ENCODE measurements at regions not wholly inside any gene's neighbourhood (a gene's known extent, or its start where the extent isn't known, plus 50 kb on each side); places are given as distances from the start of the nearest gene placed in this dataset.

- DNase-seq = no peak
These were observed 764.2 kb upstream of the ARRDC4 start for GRCh38 chr15:97196048-97197014.

DNA sequence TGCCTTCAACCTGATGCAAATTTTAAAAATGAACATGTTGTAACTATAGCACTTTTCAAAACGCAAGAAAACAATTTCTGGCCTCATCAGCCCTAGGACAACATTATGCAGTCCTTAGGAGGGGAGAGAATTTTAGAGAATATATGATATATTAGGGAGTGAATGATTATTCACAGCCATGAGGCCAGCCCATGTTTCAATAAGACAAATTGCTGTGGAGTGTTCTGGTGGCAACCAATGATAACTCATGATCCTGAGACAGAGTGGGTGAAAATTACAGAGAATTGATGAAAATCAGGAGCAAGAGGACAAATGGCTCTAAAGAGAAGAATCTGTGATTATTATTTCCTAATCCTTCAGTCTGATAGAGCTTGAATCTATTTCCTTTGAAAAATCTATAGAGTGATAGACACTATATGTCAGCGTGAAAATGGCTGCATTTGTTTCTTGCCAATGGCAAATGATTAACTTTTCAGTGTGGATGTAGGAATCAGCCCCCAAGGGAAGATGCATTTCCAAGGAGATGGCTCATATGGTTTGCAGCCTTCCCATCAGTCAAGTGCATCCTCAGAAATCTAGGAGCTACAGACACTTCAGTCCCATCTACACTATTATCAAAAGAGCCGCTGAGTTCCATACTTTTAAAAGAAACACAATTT, 761.0 kb upstream of the ARRDC4 start:
- no peak for DNase-seq

- DNase-seq = no peak
These were observed 760.3 kb upstream of the ARRDC4 start for GRCh38 chr15:97200161-97200560.

- no peak for DNase-seq
These were observed 750.2 kb upstream of the ARRDC4 start for GRCh38 chr15:97210277-97210676.

DNA sequence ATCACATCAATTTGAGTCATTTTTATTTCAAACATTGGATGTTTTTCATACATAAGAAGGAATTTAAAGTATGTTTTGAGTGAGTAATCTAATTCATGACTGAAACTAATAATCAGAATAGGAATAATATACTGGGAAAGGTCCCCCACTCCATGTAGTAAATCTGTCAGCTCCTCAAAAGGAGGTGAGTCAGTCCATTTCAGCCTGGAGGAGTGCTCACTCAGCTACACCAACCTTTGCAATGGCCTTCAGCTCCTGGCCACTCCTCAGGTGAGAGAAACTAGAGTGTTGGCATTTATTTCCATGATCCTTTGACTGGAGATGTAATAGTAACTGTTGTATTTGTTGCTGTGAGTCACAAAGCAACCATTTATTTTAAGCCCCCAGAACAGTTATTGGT, 744.9 kb upstream of the ARRDC4 start:
- DNase-seq = no peak

DNA sequence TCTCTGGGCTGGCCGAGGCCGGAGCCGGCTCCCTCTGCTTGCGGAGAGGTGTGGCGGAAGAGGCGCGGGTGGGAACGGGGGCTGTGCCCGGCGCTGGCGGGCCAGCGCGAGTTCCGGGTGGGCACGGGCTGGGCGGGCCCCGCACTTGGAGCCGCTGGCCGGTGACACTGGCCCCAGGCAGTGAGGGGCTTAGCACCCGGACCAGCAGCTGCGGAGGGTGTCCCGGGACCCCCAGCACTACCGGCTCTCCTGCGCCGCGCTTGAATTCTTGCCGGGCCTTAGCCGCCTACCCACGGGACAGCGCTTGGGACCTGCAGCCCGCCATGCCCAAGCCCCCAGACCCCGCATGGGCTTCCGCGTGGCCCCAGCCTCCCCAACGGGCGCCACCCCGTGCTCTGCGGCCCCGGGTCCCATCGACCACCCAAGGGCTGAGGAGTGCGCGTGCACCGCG, 736.3 kb upstream of the ARRDC4 start:
- no peak for DNase-seq

DNA sequence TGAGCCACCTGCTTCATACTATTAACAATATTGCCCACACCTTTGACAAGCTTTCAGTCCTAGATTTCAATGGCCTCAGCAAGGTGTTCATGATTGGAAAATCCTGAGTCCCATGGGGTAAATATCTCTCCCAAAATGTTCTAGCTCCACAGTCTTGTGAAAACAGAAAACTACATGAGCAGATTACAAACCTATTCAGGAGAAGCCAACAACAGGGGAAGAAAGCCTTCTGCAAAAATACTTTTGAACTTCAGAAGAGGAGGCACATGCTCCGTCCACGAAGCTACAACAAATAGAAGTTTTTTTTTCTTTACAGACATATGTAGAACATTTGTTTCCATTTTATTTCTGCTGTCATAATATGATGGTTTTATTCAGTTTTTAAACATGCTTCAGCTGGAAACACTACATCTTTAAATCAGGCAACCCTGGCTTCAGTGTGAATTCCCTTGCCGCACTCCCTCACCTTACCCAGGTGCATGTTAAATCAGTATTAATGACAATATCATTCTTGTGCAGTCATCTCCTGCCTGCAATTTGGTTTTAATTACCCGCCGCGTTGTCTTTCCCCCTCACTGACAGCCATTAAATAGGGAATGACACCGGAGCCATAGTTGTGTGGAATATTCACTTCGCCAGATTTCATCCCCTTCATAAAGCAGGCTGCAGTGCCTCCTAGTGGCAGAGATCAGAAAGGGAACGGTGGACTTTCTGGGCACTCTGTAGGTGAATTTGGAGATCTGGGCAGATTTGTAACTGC, 725.5 kb upstream of the ARRDC4 start:
- DNase-seq = no peak

DNA sequence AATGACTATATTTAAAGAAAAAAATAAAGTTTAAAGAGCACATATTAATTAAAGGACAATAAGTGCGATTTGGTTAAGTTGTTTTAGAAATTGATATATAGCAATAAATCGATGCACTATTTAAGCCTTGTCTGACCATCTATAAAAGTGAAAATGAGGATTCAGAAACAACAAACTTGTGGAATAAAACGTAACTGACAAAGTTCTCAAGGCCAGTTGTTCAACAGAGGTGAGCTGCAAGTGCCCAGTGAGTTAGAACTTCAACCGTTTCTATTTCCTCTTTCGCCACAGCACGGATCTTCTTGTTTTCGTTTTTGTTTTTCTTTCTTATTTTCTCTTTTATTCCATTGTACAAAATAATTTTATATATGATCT, 724.9 kb upstream of the ARRDC4 start:
- no peak for DNase-seq

DNA sequence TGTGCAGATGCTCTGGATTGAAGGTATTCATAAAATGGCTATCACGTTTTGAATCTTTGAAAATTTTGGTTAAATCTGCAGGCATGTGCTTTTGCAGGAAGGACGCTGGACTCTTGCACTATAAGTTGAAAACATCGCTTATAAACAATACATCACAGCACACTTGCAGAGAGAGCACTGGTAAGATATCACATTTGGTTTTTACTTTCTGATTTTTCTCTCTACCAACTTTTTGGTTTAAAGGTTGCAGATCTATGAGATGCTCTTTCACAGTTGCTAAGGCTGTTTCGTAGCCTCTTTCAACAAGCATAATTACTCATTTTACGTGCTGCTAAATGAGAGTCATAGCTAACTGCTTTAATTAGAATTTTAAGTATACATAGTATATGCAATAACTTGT, 724.4 kb upstream of the ARRDC4 start:
- DNase-seq = no peak

DNA sequence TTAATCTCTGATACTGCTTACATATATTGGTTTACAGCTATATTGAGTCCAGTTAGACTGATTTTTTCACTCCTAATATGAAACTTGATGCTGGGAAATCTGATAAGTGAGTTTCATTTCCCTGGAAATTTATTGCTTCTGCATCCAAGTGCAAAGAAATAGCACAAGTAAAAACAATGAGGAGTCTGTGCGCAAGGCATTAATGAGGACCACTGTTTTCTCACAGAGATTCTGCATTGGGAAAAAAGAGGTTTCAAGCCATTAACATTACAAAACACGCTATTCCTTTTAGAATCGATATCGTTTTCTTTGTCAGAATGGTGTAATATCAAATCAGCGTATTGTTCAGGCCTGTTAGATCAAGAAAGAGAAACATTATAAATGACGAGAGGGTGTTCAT, 723.3 kb upstream of the ARRDC4 start:
- DNase-seq = no peak

- no peak for DNase-seq
These were observed 712.1 kb upstream of the ARRDC4 start for GRCh38 chr15:97248376-97248775.

DNA sequence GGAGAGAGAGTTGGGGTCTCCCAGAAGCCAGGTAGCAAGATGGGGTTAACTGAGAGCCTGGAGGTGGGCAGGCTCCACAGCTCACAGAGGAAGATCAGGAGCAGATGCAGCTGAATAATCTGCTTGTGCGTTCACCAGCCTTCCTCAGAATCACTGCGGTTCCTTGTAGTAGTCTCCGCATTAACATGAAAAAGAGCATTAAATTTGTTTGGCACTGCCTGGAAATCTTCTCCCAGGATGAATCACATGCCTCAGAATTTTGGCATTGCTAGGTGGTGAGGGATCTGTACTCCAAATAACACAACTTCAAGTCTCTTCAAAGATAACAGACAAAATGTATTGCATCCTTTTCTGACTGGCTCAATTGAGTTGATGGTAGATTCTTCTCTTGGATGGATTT, 700.6 kb upstream of the ARRDC4 start:
- no peak for DNase-seq

DNA sequence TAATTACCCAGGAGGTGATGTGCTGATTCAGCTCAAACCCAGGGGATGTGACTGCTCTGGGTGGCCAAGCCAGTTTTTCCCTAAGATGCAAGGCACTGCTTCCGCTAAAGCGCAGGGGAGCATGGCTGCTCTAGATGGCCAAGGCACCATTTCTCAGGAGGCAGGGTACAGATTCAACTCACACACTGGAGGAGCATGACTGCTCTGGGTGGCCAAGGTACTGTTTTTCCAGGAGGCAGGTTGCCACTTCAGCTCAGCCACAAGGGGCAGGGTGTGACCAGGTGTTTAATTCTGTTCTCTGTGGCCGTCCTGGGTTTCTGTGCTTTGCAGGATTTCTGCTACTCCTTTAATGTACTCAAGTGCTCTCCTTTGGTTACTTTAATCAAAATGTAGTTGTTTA, 659.3 kb upstream of the ARRDC4 start:
- no peak for DNase-seq

- no peak for DNase-seq
These were observed 644.1 kb upstream of the ARRDC4 start for GRCh38 chr15:97316362-97316761.

GRCh38 chr15:97317163-97317562, 643.3 kb upstream of the ARRDC4 start:
- DNase-seq = no peak

DNA sequence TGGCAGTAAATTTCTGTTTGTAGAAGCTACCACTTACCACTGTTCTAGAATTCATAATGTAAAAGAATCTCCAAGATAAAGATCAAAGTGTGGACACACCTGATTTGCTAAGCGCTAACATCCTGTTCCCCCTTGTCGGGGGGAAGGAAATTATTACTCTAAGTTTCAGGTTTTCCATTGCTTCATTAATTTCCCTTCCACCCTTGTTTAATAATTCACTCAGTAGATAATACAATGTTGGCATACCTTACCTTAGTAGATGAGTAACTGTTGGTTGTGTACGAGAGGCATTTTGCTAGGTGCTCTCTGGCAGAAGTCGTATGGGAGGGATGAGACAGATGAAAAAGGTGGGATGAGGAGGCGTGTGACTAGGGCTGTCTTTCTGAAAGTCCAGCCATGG, 641.2 kb upstream of the ARRDC4 start:
- DNase-seq = no peak

- no peak for DNase-seq
These were observed 614.3 kb upstream of the ARRDC4 start for GRCh38 chr15:97346221-97346620.

DNA sequence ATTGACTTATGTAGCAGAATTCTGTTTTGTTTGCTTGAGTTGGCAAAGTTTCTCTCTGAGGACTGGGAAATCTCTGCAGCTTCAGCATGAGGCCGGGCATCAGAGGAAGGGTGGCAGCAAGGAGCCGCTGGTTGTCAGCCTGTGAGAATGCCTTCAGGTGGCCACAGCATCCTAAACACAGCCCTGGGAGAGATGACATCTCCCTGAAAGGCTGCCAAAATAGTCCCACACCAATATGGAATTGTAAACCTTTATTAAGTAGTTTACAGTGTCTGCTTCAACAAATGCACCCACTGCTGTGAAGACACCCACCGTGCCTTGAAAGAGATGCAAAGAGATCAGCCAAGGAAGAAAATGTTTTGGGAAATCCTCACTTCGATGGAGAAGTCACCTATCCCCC, 609.7 kb upstream of the ARRDC4 start:
- no peak for DNase-seq

DNA sequence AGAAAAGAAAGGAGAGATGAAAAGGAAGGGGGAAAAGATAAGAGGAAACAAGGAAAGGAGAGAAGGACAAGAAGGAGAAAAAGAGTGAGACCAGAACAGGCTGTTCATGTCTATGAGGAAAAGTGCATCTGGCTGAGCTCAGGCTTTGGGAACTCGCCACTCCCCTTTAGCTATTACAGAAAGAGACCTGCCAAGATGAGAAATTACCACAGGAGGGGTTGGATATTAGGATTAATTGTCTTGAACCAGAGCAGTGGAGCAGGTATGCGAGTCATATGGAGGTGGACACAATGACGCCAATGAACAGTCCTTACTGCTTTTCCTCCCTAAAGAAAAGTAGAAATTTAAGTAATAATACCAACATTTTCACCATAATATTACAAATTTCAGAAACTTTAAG, 577.0 kb upstream of the ARRDC4 start:
- no peak for DNase-seq

GRCh38 chr15:97386940-97387339, 573.6 kb upstream of the ARRDC4 start:
- no peak for DNase-seq

- DNase-seq = no peak
These were observed 559.3 kb upstream of the ARRDC4 start for GRCh38 chr15:97401195-97401594.

DNA sequence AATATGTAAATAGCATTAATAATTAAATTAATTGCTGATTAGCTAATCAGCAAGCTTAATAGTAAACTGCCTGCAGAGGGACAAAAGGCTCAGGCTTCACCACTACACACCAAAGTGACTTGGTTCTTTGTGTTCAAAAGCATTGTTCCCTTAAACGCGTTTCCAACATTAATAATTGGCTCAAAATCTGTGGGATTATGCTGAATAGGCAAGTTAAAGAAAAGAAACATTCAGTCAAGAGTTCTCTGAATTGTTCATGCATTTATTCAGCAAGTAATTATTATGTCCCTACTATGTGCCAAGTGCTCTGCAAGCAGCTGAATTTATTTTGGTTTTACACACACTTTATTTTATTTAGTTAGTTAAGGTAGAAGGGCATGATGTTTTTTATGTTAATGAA, 558.5 kb upstream of the ARRDC4 start:
- no peak for DNase-seq

DNA sequence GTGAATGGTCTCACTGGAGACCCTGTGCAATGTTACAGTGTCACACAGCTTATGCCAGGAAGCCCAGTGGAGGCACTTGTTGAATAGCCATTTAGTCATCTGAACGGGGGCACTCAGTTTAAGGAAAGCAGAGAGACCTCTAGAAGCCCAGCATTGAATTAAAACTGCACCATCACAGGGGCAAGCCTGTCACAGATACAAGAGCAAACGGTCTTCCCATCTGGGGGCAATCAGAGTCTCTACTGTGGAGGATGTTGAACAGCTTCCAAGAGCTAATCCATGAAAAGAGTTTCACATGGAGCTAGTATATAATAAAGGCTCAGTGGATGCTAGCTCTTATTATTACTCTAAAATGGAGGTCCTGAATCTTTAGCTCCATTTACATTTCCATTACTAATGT, 553.7 kb upstream of the ARRDC4 start:
- DNase-seq = no peak
